ENCODE measurements at regions not wholly inside any gene's neighbourhood (a gene's known extent, or its start where the extent isn't known, plus 50 kb on each side); places are given as distances from the start of the nearest gene placed in this dataset.

DNA sequence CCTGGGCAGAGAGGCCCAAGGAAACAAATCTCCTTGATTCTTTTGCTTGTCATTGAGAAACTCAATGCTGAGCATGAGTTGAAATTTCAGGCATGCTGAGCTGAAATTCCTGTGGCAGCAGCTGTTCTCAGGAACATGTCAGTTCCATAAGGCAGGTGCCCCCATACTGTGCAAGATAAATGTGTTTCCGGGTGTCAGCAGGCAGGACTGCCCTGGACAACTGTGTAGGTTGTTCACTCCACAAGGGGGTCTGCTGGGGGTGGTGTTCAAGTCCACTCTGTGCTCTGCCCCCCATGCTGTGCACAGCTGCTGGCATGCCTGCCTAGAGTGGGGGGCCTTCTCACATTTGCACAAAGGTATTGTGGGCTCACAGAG, 133.7 kb downstream of the CTTN start:
- TF ChIP-seq TEAD4 (IDR thresholded peaks at IDR 0.05) (peak; percentile 76), TAF1 (IDR thresholded peaks at IDR 0.05; ENCODE audit: low read depth) (no peak)

DNA sequence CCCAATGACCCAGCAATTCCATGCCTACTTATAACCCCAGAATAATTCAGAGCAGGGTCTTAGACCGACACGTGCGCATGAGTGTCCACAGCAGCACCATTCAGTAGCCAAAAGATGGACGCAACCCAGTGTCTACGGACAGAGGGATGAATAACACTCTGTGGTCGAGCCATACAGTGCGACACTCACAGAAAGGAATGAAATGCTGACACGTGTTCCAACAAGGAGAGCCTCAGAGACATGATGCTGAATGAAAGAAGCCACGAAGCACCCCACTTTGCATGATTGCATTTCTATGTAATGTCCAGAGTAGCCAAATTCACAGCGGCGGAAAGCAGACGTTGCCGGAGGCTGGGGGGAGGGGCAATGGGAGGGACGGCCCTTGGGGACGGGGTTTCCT, 134.4 kb downstream of the CTTN start:
- TF ChIP-seq ZBTB7A (IDR thresholded peaks at IDR 0.05; ENCODE audit: low read depth) (no peak), TAF1 (IDR thresholded peaks at IDR 0.05; ENCODE audit: low read depth) (no peak), FOXM1 (IDR thresholded peaks at IDR 0.05; ENCODE audit: borderline replicate concordance, low read depth) (no peak), EP300 (IDR thresholded peaks at IDR 0.05; ENCODE audit: borderline replicate concordance) (no peak), NFIC (IDR thresholded peaks at IDR 0.05) (no peak), CEBPB (IDR thresholded peaks at IDR 0.05) (no peak), YY1 (IDR thresholded peaks at IDR 0.05; ENCODE audit: low read depth) (no peak), EGR1 (IDR thresholded peaks at IDR 0.05) (no peak), TCF12 (IDR thresholded peaks at IDR 0.05; ENCODE audit: low read depth) (no peak), CREB1 (IDR thresholded peaks at IDR 0.05; ENCODE audit: low read depth) (no peak), RAD21 (IDR thresholded peaks at IDR 0.05; ENCODE audit: low read depth) (no peak), TEAD4 (IDR thresholded peaks at IDR 0.05) (no peak)
- TF ChIP-seq, protein P1, sequence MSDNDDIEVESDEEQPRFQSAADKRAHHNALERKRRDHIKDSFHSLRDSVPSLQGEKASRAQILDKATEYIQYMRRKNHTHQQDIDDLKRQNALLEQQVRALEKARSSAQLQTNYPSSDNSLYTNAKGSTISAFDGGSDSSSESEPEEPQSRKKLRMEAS (IDR thresholded peaks at IDR 0.05), result no peak
- TF ChIP-seq, protein P2, sequence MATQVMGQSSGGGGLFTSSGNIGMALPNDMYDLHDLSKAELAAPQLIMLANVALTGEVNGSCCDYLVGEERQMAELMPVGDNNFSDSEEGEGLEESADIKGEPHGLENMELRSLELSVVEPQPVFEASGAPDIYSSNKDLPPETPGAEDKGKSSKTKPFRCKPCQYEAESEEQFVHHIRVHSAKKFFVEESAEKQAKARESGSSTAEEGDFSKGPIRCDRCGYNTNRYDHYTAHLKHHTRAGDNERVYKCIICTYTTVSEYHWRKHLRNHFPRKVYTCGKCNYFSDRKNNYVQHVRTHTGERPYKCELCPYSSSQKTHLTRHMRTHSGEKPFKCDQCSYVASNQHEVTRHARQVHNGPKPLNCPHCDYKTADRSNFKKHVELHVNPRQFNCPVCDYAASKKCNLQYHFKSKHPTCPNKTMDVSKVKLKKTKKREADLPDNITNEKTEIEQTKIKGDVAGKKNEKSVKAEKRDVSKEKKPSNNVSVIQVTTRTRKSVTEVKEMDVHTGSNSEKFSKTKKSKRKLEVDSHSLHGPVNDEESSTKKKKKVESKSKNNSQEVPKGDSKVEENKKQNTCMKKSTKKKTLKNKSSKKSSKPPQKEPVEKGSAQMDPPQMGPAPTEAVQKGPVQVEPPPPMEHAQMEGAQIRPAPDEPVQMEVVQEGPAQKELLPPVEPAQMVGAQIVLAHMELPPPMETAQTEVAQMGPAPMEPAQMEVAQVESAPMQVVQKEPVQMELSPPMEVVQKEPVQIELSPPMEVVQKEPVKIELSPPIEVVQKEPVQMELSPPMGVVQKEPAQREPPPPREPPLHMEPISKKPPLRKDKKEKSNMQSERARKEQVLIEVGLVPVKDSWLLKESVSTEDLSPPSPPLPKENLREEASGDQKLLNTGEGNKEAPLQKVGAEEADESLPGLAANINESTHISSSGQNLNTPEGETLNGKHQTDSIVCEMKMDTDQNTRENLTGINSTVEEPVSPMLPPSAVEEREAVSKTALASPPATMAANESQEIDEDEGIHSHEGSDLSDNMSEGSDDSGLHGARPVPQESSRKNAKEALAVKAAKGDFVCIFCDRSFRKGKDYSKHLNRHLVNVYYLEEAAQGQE (IDR thresholded peaks at IDR 0.05; ENCODE audit: low read depth), result no peak
- TF ChIP-seq, protein P3, sequence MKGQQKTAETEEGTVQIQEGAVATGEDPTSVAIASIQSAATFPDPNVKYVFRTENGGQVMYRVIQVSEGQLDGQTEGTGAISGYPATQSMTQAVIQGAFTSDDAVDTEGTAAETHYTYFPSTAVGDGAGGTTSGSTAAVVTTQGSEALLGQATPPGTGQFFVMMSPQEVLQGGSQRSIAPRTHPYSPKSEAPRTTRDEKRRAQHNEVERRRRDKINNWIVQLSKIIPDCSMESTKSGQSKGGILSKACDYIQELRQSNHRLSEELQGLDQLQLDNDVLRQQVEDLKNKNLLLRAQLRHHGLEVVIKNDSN (IDR thresholded peaks at IDR 0.05), result no peak

DNA sequence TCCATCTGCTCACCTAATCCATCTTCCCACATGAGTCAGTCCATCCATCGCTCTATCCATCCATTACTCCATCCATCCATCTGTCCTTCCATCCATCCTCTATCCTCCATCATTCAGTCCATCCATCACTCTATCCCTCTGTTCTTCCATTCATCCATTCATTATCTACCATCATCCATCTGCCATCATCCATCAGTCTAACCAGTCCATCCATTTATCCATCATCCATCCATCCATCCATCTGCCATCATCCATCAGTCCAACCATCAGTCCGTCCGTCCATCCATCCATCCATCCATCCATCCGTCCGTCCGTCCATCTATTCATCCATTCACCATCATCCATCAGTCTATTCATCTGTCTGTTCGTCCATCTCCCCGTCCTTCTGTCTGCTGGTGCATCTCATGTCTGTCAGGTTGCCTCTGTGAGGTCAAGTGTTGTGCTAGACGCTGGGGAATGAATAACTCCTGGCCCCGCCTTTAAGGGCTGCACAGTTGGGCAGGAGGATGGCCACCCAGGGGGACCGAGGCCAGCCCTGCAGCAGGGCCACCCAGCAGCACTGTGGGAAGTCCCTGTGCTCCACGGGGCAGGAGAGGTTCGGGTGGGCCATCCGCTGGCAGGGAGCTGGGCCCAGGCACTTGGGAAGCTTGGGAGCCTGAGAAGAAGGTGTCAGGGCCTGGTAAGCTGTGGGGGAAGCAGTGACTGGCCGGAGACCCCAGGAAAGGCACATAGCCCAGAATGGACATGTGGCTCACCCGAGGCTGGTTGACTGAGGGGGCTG, 137.1 kb downstream of the CTTN start:
- TF ChIP-seq TAF1 (IDR thresholded peaks at IDR 0.05; ENCODE audit: low read depth) (no peak), YY1 (IDR thresholded peaks at IDR 0.05; ENCODE audit: low read depth) (no peak), EP300 (IDR thresholded peaks at IDR 0.05; ENCODE audit: borderline replicate concordance) (no peak), TEAD4 (IDR thresholded peaks at IDR 0.05) (no peak), NFIC (IDR thresholded peaks at IDR 0.05) (no peak), FOXM1 (IDR thresholded peaks at IDR 0.05; ENCODE audit: borderline replicate concordance, low read depth) (no peak), RAD21 (IDR thresholded peaks at IDR 0.05; ENCODE audit: low read depth) (no peak), CEBPB (IDR thresholded peaks at IDR 0.05) (no peak), EGR1 (IDR thresholded peaks at IDR 0.05) (no peak), CREB1 (IDR thresholded peaks at IDR 0.05; ENCODE audit: low read depth) (no peak), ZBTB7A (IDR thresholded peaks at IDR 0.05; ENCODE audit: low read depth) (no peak), TCF12 (IDR thresholded peaks at IDR 0.05; ENCODE audit: low read depth) (no peak)
- TF ChIP-seq, protein P2 (IDR thresholded peaks at IDR 0.05; ENCODE audit: low read depth), result no peak
- TF ChIP-seq, protein P1 (IDR thresholded peaks at IDR 0.05), result no peak
- TF ChIP-seq, protein P3 (IDR thresholded peaks at IDR 0.05), result no peak

- no peak for TF ChIP-seq TEAD4 (IDR thresholded peaks at IDR 0.05)
- TF ChIP-seq NFIC (IDR thresholded peaks at IDR 0.05), result no peak
- TF ChIP-seq YY1 (IDR thresholded peaks at IDR 0.05; ENCODE audit: low read depth), result no peak
- TF ChIP-seq, protein P2 (IDR thresholded peaks at IDR 0.05; ENCODE audit: low read depth), result no peak
- TF ChIP-seq, protein P3 (IDR thresholded peaks at IDR 0.05), result no peak
- no peak for TF ChIP-seq RAD21 (IDR thresholded peaks at IDR 0.05; ENCODE audit: low read depth)
- no peak for TF ChIP-seq ZBTB7A (IDR thresholded peaks at IDR 0.05; ENCODE audit: low read depth)
- TF ChIP-seq EGR1 (IDR thresholded peaks at IDR 0.05), result no peak
- TF ChIP-seq CREB1 (IDR thresholded peaks at IDR 0.05; ENCODE audit: low read depth), result no peak
- no peak for TF ChIP-seq CEBPB (IDR thresholded peaks at IDR 0.05)
Measured at GRCh38 chr11:70536051-70536877, 137.9 kb downstream of the CTTN start.
